H1 (cell line): ENCODE measurements at regions not wholly inside any gene's neighbourhood (a gene's known extent, or its start where the extent isn't known, plus 50 kb on each side); places are given as distances from the start of the nearest gene placed in this dataset.

Experiments used
- BRCA1 ChIP-seq: IDR thresholded peaks from 2 replicates; pipeline ENCODE4 v1.6.1; 2012; ENCODE audit warnings: low read depth, low read length, improper control_type of control experiment
- KDM1A ChIP-seq: fragments of 200-600, 300-600 bp; sonication (generic); IDR thresholded peaks from 2 replicates; pipeline ENCODE4 v1.7.1; 2016; ENCODE audit warnings: mild to moderate bottlenecking, low read length, borderline replicate concordance
- YY1 ChIP-seq: IDR thresholded peaks from 2 replicates; pipeline ENCODE4 v1.6.1; 2011; ENCODE audit warnings: low read depth, mild to moderate bottlenecking, low read length

GRCh38 chr4:63814171-63814964 lies 594.9 kb downstream of the TECRL start (continued):
- TF ChIP-seq KDM1A (no peak), YY1 (no peak), BRCA1 (no peak)
- TF ChIP-seq, all 59 proteins: peak for 0
